ENCODE measurements at regions not wholly inside any gene's neighbourhood (a gene's known extent, or its start where the extent isn't known, plus 50 kb on each side); places are given as distances from the start of the nearest gene placed in this dataset.

DNA sequence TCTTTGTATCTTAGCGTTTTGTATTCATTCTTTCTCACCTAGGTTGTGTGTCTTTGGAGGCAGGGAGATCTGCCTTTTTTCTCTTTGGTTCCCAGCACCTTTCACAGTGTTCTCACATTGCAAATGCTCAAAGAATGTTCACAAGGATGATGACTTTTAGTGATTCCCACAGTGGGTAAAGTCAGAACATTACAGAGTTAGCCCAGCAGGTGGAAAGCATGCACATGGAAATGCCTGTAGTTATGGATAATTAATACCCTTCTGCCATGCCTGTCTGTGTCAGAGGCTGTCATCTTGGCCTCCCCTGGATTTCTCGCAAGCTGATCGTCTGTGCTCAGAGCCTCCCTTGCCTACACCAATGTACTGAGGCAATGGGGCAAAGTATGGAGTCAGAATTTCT, 458.9 kb downstream of the LMO4 start:
- TF ChIP-seq CTCF (IDR thresholded peaks at IDR 0.05) (no peak), ZFX (IDR thresholded peaks at IDR 0.05; ENCODE audit: borderline replicate concordance) (no peak)
